HEK293T (cell line): ENCODE measurements at regions not wholly inside any gene's neighbourhood (a gene's known extent, or its start where the extent isn't known, plus 50 kb on each side); places are given as distances from the start of the nearest gene placed in this dataset.

Source experiments
- BHLHE40 ChIP-seq: fragments of 450-650 bp; IDR thresholded peaks from 2 replicates; pipeline ENCODE4 v1.6.1; 2016; ENCODE audit warnings: mild to moderate bottlenecking, moderate library complexity, borderline replicate concordance
- FOXK2 ChIP-seq: fragments of 450-650 bp; IDR thresholded peaks from 2 replicates; pipeline ENCODE4 v1.6.1; 2016; ENCODE audit warnings: mild to moderate bottlenecking
- FOXM1 ChIP-seq: fragments of 450-650 bp; IDR thresholded peaks from 2 replicates; pipeline ENCODE4 v1.6.1; 2017; ENCODE audit warnings: mild to moderate bottlenecking, borderline replicate concordance
- SP1 ChIP-seq: fragments of 450-650 bp; IDR thresholded peaks from 2 replicates; pipeline ENCODE4 v1.6.1; 2017
- SUZ12 ChIP-seq: fragments of 450-650 bp; IDR thresholded peaks from 2 replicates; pipeline ENCODE4 v1.6.1; 2016; ENCODE audit warnings: mild to moderate bottlenecking
- TARDBP ChIP-seq: fragments of 450-650 bp; IDR thresholded peaks from 2 replicates; pipeline ENCODE4 v1.6.1; 2016
- ZNF384 ChIP-seq: fragments of 450-650 bp; IDR thresholded peaks from 2 replicates; pipeline ENCODE4 v1.6.1; 2016

DNA sequence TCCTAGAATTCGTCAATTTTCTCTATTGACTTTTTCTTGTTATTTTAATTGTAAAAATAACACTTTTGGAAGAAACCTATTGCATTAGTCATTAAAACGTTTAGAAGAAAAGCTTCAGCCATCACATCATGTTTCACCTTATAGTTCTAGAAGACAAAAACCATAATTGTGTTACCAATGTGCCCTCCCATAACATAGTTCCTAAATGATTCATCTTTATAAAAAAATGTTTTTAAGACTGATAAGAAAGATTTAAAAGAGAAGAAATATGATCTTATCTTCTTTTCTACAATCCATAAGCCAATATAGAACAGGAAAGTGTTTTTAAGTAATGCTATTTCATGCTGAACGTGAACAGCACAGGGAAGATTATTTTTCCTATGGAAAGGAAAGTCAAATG lies 316.6 kb upstream of the NDST4 start:
- TF ChIP-seq FOXK2 (no peak), SP1 (no peak), SUZ12 (no peak), TARDBP (no peak), ZNF384 (no peak), FOXM1 (no peak), BHLHE40 (no peak)
